ENCODE measurements at regions not wholly inside any gene's neighbourhood (a gene's known extent, or its start where the extent isn't known, plus 50 kb on each side); places are given as distances from the start of the nearest gene placed in this dataset.

GRCh38 chr7:47154791-47155190 lies 427.1 kb downstream of the TNS3 start (continued):
- TF ChIP-seq CTCF (IDR thresholded peaks at IDR 0.05 in 2 of 3, conservative IDR thresholded peaks at IDR 0.05 in 1 of 3; ENCODE audit: borderline replicate concordance in 1 of 3, insufficient read depth in 1 of 3, low read depth in 2 of 3, low read length in 2 of 3): no peak
- TF ChIP-seq YY1 (IDR thresholded peaks at IDR 0.05; ENCODE audit: extremely low read depth, insufficient replicate concordance, low read depth, low read length): no peak

- H4K20me1 ChIP-seq (ENCODE audit: insufficient read depth): no peaks in the 10 kb centered on the region
- ChIA-PET CTCF (interaction anchor here (0.9 kb wide), 1 partner anchor 52 kb away, joined by 3 read pairs; no protein-coding TSS in a partner anchor), RAD21 (ENCODE audit: low non-redundant PET in 1 of 2, low total read pairs in 2 of 2, uncharacterized antibody in 2 of 2, unreplicated experiment in 2 of 2) (no interaction called here), POLR2A (no interaction called here)
- intact Hi-C loops (cut with micrococcal nuclease): no loop called here
- no peak overlapping the region for H3K4me2 ChIP-seq (ENCODE audit: low read length)
- BruUV-seq (replicated peaks): no TSS peak
- no peak overlapping the region for H2AFZ ChIP-seq (ENCODE audit: low read depth, low read length, poor library complexity, severe bottlenecking)
- H3K27me3 ChIP-seq (ENCODE audit: insufficient read depth, low read length): no peaks in the 10 kb centered on the region
- DNase-seq (ENCODE audit: low read depth, low spot score): no peak
- TF ChIP-seq TCF7L2 (IDR thresholded peaks at IDR 0.05; ENCODE audit: borderline replicate concordance, extremely low read depth, insufficient read depth, insufficient read length): no peak
- TF ChIP-seq CBX3 (IDR thresholded peaks at IDR 0.05; ENCODE audit: low read depth): no peak
- TF ChIP-seq EGR1 (IDR thresholded peaks at IDR 0.05; ENCODE audit: low read depth): no peak
- TF ChIP-seq FOSL1 (IDR thresholded peaks at IDR 0.05; ENCODE audit: low read depth): no peak
- TF ChIP-seq EZH2phosphoT487 (IDR thresholded peaks at IDR 0.05; ENCODE audit: borderline replicate concordance): no peak
- no peak for TF ChIP-seq JUND (IDR thresholded peaks at IDR 0.05)
- no peak for TF ChIP-seq ZBTB33 (IDR thresholded peaks at IDR 0.05; ENCODE audit: extremely low read depth, insufficient replicate concordance, low read length)
- TF ChIP-seq YY1 (IDR thresholded peaks at IDR 0.05; ENCODE audit: extremely low read depth, insufficient replicate concordance, low read depth, low read length): no peak
- no peak for TF ChIP-seq CTCF (IDR thresholded peaks at IDR 0.05 in 2 of 3, conservative IDR thresholded peaks at IDR 0.05 in 1 of 3; ENCODE audit: borderline replicate concordance in 1 of 3, insufficient read depth in 1 of 3, low read depth in 2 of 3, low read length in 2 of 3)
- H3K4me3 ChIP-seq (replicated peaks in 1 of 2; ENCODE audit: low read depth in 1 of 2, low read length in 2 of 2): no peak overlapping the region
- H3K27ac ChIP-seq (ENCODE audit: low read depth, low read length): no peak overlapping the region
- no peak overlapping the region for H3K9ac ChIP-seq (ENCODE audit: low read length)
- no peaks in the 10 kb centered on the region for H3K36me3 ChIP-seq (ENCODE audit: control insufficient read depth in 1 of 2, insufficient read depth in 2 of 2, low read length in 2 of 2)
- no peaks in the 10 kb centered on the region for H3K9me3 ChIP-seq (ENCODE audit: control insufficient read depth in 1 of 2, insufficient read depth in 1 of 2, low read depth in 1 of 2, low read length in 2 of 2)
- H3K4me1 ChIP-seq (ENCODE audit: control insufficient read depth in 1 of 2, insufficient read depth in 2 of 2, low read length in 2 of 2): no peaks in the 10 kb centered on the region
- H3K79me2 ChIP-seq (ENCODE audit: insufficient read depth, low read length): no peaks in the 10 kb centered on the region
- no peak for ATAC-seq
- H3K9me2 ChIP-seq (ENCODE audit: insufficient read depth): no peaks in the 10 kb centered on the region
Measured at GRCh38 chr7:47153576-47153975, 428.3 kb downstream of the TNS3 start.
